HL-60 (cell line): ENCODE measurements at regions not wholly inside any gene's neighbourhood (a gene's known extent, or its start where the extent isn't known, plus 50 kb on each side); places are given as distances from the start of the nearest gene placed in this dataset.

Experiments
- POLR2AphosphoS5 ChIP-seq: IDR thresholded peaks from 2 replicates; pipeline ENCODE4 v1.6.1; 2012; ENCODE audit warnings: low read depth
- REST ChIP-seq: IDR thresholded peaks from 2 replicates; pipeline ENCODE4 v1.6.1; 2012; ENCODE audit warnings: low read depth; ENCODE audit not compliant: insufficient replicate concordance
- SPI1 ChIP-seq: IDR thresholded peaks from 2 replicates; pipeline ENCODE4 v1.6.1; 2012; ENCODE audit warnings: low read depth, mild to moderate bottlenecking, borderline replicate concordance
- TF ChIP-seq, protein P1 (sequence below): IDR thresholded peaks from one replicate; pipeline ENCODE4 v1.5.1; 2011; ENCODE audit warnings: low read length, control low read depth, inconsistent platforms; ENCODE audit not compliant: insufficient read depth

DNA sequence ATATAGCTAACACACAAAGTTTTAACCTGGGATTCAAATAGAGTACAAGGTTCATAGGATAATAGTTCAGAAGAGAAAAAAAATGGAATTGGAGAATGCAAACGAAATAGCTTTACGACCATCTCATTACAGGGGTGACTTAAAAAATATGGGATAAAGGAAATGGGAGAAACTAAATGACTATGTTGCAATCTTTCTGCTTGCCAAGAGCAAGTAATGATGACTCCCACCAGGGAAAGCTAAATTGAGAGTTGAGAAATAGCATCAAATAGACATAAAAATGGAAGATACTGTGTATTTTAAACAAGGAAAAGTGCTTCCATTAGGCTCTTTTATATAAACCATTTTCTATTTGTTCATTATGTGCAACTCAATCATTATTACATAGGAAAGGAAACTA, 155.7 kb upstream of the ATXN7L3B start:
- TF ChIP-seq, protein P1, sequence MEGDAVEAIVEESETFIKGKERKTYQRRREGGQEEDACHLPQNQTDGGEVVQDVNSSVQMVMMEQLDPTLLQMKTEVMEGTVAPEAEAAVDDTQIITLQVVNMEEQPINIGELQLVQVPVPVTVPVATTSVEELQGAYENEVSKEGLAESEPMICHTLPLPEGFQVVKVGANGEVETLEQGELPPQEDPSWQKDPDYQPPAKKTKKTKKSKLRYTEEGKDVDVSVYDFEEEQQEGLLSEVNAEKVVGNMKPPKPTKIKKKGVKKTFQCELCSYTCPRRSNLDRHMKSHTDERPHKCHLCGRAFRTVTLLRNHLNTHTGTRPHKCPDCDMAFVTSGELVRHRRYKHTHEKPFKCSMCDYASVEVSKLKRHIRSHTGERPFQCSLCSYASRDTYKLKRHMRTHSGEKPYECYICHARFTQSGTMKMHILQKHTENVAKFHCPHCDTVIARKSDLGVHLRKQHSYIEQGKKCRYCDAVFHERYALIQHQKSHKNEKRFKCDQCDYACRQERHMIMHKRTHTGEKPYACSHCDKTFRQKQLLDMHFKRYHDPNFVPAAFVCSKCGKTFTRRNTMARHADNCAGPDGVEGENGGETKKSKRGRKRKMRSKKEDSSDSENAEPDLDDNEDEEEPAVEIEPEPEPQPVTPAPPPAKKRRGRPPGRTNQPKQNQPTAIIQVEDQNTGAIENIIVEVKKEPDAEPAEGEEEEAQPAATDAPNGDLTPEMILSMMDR = no peak
- no peak for TF ChIP-seq POLR2AphosphoS5
- no peak for TF ChIP-seq REST
- TF ChIP-seq SPI1 = no peak
